Posterior vena cava (tissue), 2 donors: ENCODE measurements at regions not wholly inside any gene's neighbourhood (a gene's known extent, or its start where the extent isn't known, plus 50 kb on each side); places are given as distances from the start of the nearest gene placed in this dataset.
A peak's percentile ranks its signal among the peaks of the same experiment; 100 is the strongest.
"Not testable (repeated sequence)": the region's sequence is repeated elsewhere in the genome, so short reads cannot be mapped to it uniquely, and the experiment has no call there.

Source experiments
- DNase-seq: peaks from one replicate; pipeline ENCODE4 v3.0.0-alpha.2; 2020; ENCODE audit warnings: low spot score
- intact Hi-C, 2 donors: fragments of 100-400 bp; cut with DNase I; formaldehyde crosslinking; loops; one replicate each; pipeline versions ENCODE4 v1.14.1 to v1.14.2; 2022 to 2023
- donor health status: DM: yes; HTN: yes; CAD: no.
- donor health status: DM: yes; HTN: yes; CAD: no.

- no peak for DNase-seq
- intact Hi-C loops = loop anchor here in 1 of 2 donors (5.0 kb wide), 1 partner anchor 35 kb away; no protein-coding TSS in a partner anchor
Measured at GRCh38 chr15:67917636-67918035, 77.8 kb upstream of the RNU6-1 start.

- intact Hi-C loops = loop anchor here in 1 of 2 donors (5.0 kb wide), 1 partner anchor 36 kb away; no protein-coding TSS in a partner anchor
- no peak for DNase-seq
Measured at GRCh38 chr15:67918205-67918861, 78.5 kb upstream of the RNU6-1 start.

- DNase-seq = no peak
- intact Hi-C loops = no loop called here
Measured at GRCh38 chr15:67920524-67921240, 80.8 kb upstream of the RNU6-1 start.

GRCh38 chr15:67922106-67922675 is 82.3 kb upstream of the RNU6-1 start:
- intact Hi-C loops = no loop called here
- DNase-seq = no peak

GRCh38 chr15:67922971-67923945 is 83.4 kb upstream of the RNU6-1 start:
- intact Hi-C loops = no loop called here
- DNase-seq = no peak

- intact Hi-C loops = no loop called here
- DNase-seq = no peak
Measured at GRCh38 chr15:67924359-67924974, 84.6 kb upstream of the RNU6-1 start.

- intact Hi-C loops = no loop called here
Measured at GRCh38 chr15:67925182-67925581, 85.3 kb upstream of the RNU6-1 start.

GRCh38 chr15:67927501-67928168 is 87.8 kb upstream of the RNU6-1 start:
- DNase-seq = peak; percentile 85
- intact Hi-C loops = no loop called here

More at GRCh38 chr15:67925182-67925581, 85.3 kb upstream of the RNU6-1 start:
- DNase-seq = no peak

GRCh38 chr15:67928666-67929065 is 88.8 kb upstream of the RNU6-1 start:
- intact Hi-C loops = no loop called here

GRCh38 chr15:67930720-67931119 is 90.9 kb upstream of the RNU6-1 start:
- DNase-seq = no peak
- intact Hi-C loops = no loop called here

More at GRCh38 chr15:67928666-67929065, 88.8 kb upstream of the RNU6-1 start:
- DNase-seq = no peak

GRCh38 chr15:67931861-67932260 is 92.0 kb upstream of the RNU6-1 start:
- intact Hi-C loops = no loop called here
- no peak for DNase-seq

GRCh38 chr15:67934126-67934525 is 94.3 kb upstream of the RNU6-1 start:
- DNase-seq, intact Hi-C loops: not testable (repeated sequence)

- intact Hi-C loops = loop anchor here in 1 of 2 donors (5.0 kb wide), 1 partner anchor 683 kb away; the partner anchor contains the start of genes AAGAB and IQCH
- no peak for DNase-seq
Measured at GRCh38 chr15:67935244-67935643, 95.4 kb upstream of the RNU6-1 start.

- intact Hi-C loops = loop anchor here in 1 of 2 donors (5.0 kb wide), 1 partner anchor 684 kb away; the partner anchor contains the start of genes AAGAB and IQCH
- DNase-seq = no peak
Measured at GRCh38 chr15:67936258-67936657, 96.4 kb upstream of the RNU6-1 start.

- intact Hi-C loops = loop anchor here in 1 of 2 donors (5.0 kb wide), 1 partner anchor 685 kb away; the partner anchor contains the start of genes AAGAB and IQCH
- DNase-seq = no peak
Measured at GRCh38 chr15:67937153-67937761, 97.4 kb upstream of the RNU6-1 start.

- not testable (repeated sequence) for DNase-seq
- intact Hi-C loops = loop anchor here in 1 of 2 donors (5.0 kb wide), 1 partner anchor 687 kb away; the partner anchor contains the start of genes AAGAB and IQCH
Measured at GRCh38 chr15:67939179-67939578, 99.3 kb upstream of the RNU6-1 start.

- intact Hi-C loops = loop anchor here in 1 of 2 donors (5.0 to 10.0 kb wide), 2 partner anchors 435 to 687 kb away; partner anchors contain the start of genes AAGAB and IQCH
- DNase-seq = not testable (repeated sequence)
Measured at GRCh38 chr15:67939588-67940323, 99.9 kb upstream of the RNU6-1 start.
